Lower leg skin (tissue), 4 donors: ENCODE measurements at regions not wholly inside any gene's neighbourhood (a gene's known extent, or its start where the extent isn't known, plus 50 kb on each side); places are given as distances from the start of the nearest gene placed in this dataset.

ENCODE experiments used
- DNase-seq, 2 donors: peaks; one replicate each; pipeline ENCODE4 v3.0.0-alpha.2; 2019; ENCODE audit warnings: low spot score in 2 of 2
- H3K4me3 ChIP-seq: fragments of 200-600 bp; sonication (generic); 2 replicates; pipeline ENCODE4 v1.5.1; 2017; ENCODE audit warnings: mild to moderate bottlenecking, low read depth; ENCODE audit not compliant: poor library complexity, severe bottlenecking
- CTCF ChIP-seq, 3 donors: fragments of 450-650 bp; IDR thresholded peaks; one replicate each; pipeline ENCODE4 v1.5.1; 2016; ENCODE audit warnings: antibody characterized with exemption in 3 of 3, mild to moderate bottlenecking in 3 of 3, moderate library complexity in 2 of 3
- POLR2A ChIP-seq, 2 donors: fragments of 450-650 bp; IDR thresholded peaks; one replicate each; pipeline ENCODE4 v1.6.1; 2016 to 2017; ENCODE audit warnings: antibody characterized with exemption in 2 of 2, mild to moderate bottlenecking in 1 of 2, moderate library complexity in 1 of 2
- WGBS, 2 donors: methylation state at CpG; one replicate each; pipeline ENCODE4 v1.1.5; 2018; 5-methylcytosine and 5-hydroxymethylcytosine counted together
- intact Hi-C: fragments of 100-400 bp; cut with DNase I; formaldehyde crosslinking; loops from one replicate; pipeline ENCODE4 v1.15.0; 2023; ENCODE audit warnings: low total_unique reads

GRCh38 chr17:69637446-69638156 lies 223.1 kb downstream of the MAP2K6 start:
- no peak for DNase-seq
- no peak for TF ChIP-seq POLR2A (IDR thresholded peaks at IDR 0.05)
- TF ChIP-seq CTCF (IDR thresholded peaks at IDR 0.05): no peak
- intact Hi-C loops: no loop called here
- no peak overlapping the region for H3K4me3 ChIP-seq
- 75 to 78% methylated on average over 4 of the region's 4 CpGs for WGBS, 2 donors

- TF ChIP-seq CTCF (IDR thresholded peaks at IDR 0.05) (no peak), POLR2A (IDR thresholded peaks at IDR 0.05) (no peak)
- intact Hi-C loops: no loop called here
- no peak for DNase-seq
- no peak overlapping the region for H3K4me3 ChIP-seq
- WGBS, 2 donors: 95 to 96% methylated on average over 1 of the region's 1 CpG
Observed at GRCh38 chr17:69639096-69639495, 224.6 kb downstream of the MAP2K6 start.

GRCh38 chr17:69640073-69640472 lies 225.6 kb downstream of the MAP2K6 start:
- H3K4me3 ChIP-seq: no peak overlapping the region
- no peak for TF ChIP-seq CTCF (IDR thresholded peaks at IDR 0.05)
- TF ChIP-seq POLR2A (IDR thresholded peaks at IDR 0.05): no peak
- DNase-seq: no peak
- intact Hi-C loops: no loop called here
- 54 to 63% methylated on average over 3 of the region's 3 CpGs for WGBS, 2 donors

GRCh38 chr17:69643686-69644085 lies 229.2 kb downstream of the MAP2K6 start:
- TF ChIP-seq POLR2A (IDR thresholded peaks at IDR 0.05) (no peak), CTCF (IDR thresholded peaks at IDR 0.05) (no peak)
- 65 to 67% methylated on average over 2 of the region's 2 CpGs for WGBS, 2 donors
- intact Hi-C loops: no loop called here
- DNase-seq: no peak
- H3K4me3 ChIP-seq: no peak overlapping the region

GRCh38 chr17:69646729-69647128 lies 232.2 kb downstream of the MAP2K6 start:
- DNase-seq: no peak
- TF ChIP-seq POLR2A (IDR thresholded peaks at IDR 0.05) (no peak), CTCF (IDR thresholded peaks at IDR 0.05) (no peak)
- WGBS, 2 donors: 88% methylated on average over 3 of the region's 3 CpGs
- intact Hi-C loops: no loop called here
- H3K4me3 ChIP-seq: no peak overlapping the region

- 89 to 93% methylated on average over 5 of the region's 5 CpGs for WGBS, 2 donors
Observed at GRCh38 chr17:69650881-69651280, 236.4 kb downstream of the MAP2K6 start.

More at GRCh38 chr17:69650881-69651280, 236.4 kb downstream of the MAP2K6 start:
- DNase-seq: no peak
- no peak for TF ChIP-seq POLR2A (IDR thresholded peaks at IDR 0.05)
- no peak for TF ChIP-seq CTCF (IDR thresholded peaks at IDR 0.05)
- intact Hi-C loops: no loop called here
- H3K4me3 ChIP-seq: no peak overlapping the region
